ENCODE measurements at regions not wholly inside any gene's neighbourhood (a gene's known extent, or its start where the extent isn't known, plus 50 kb on each side); places are given as distances from the start of the nearest gene placed in this dataset.

GRCh38 chr14:83779266-83779665 lies 1750.7 kb upstream of the FLRT2 start:
- Mint-ChIP-seq H3K9me3 (peaks cover 9 to 23% (median 23%) of the 10 kb centered on the region in 3 donors), H3K36me3 (no peaks in the 10 kb centered on the region), H3K4me3 (no peak overlapping the region), H3K27ac (no peak overlapping the region), H3K27me3 (no peaks in the 10 kb centered on the region), H3K4me1 (no peaks in the 10 kb centered on the region)
- ChIA-PET CTCF (no interaction called here), POLR2A (no interaction called here)
- H3K4me3 ChIP-seq (ENCODE audit: control insufficient read depth in 1 of 2, extremely low read depth in 1 of 2, low read length in 1 of 2) = no peak overlapping the region
- H3K27ac ChIP-seq (ENCODE audit: low read length) = no peak overlapping the region
- no peak for DNase-seq
- H3K4me1 ChIP-seq (ENCODE audit: control insufficient read depth in 1 of 2, extremely low read depth in 1 of 2, insufficient read depth in 2 of 2, low read length in 2 of 2) = no peaks in the 10 kb centered on the region
- H3K9me3 ChIP-seq = no peaks in the 10 kb centered on the region
- WGBS (ENCODE audit: insufficient coverage) = 82% methylated on average over 1 of the region's 2 CpGs
- no peak for ATAC-seq (replicated peaks in 1 of 4)
- no peaks in the 10 kb centered on the region for H3K27me3 ChIP-seq (replicated peaks in 1 of 2; ENCODE audit: control insufficient read depth in 2 of 2, extremely low read depth in 1 of 2, insufficient read depth in 2 of 2, low read length in 1 of 2)
- H3K36me3 ChIP-seq (ENCODE audit: control insufficient read depth in 2 of 2, extremely low read depth in 1 of 2, insufficient read depth in 1 of 2, low read length in 1 of 2) = no peaks in the 10 kb centered on the region

- WGBS (ENCODE audit: insufficient coverage) = no CpG with 5 or more reads among the region's 3 CpGs
- ATAC-seq (replicated peaks in 1 of 4) (no peak), DNase-seq (no peak)
- Histone ChIP-seq H3K36me3 (ENCODE audit: control insufficient read depth in 2 of 2, extremely low read depth in 1 of 2, insufficient read depth in 1 of 2, low read length in 1 of 2) (no peaks in the 10 kb centered on the region), H3K27ac (ENCODE audit: low read length) (no peak overlapping the region), H3K4me1 (ENCODE audit: control insufficient read depth in 1 of 2, extremely low read depth in 1 of 2, insufficient read depth in 2 of 2, low read length in 2 of 2) (no peaks in the 10 kb centered on the region), H3K4me3 (ENCODE audit: control insufficient read depth in 1 of 2, extremely low read depth in 1 of 2, low read length in 1 of 2) (no peak overlapping the region), H3K27me3 (replicated peaks in 1 of 2; ENCODE audit: control insufficient read depth in 2 of 2, extremely low read depth in 1 of 2, insufficient read depth in 2 of 2, low read length in 1 of 2) (no peaks in the 10 kb centered on the region), H3K9me3 (no peaks in the 10 kb centered on the region)
- H3K4me3 Mint-ChIP-seq = no peak overlapping the region
- CTCF ChIA-PET = no interaction called here
- H3K36me3 Mint-ChIP-seq = no peaks in the 10 kb centered on the region
- peaks cover 8 to 22% (median 22%) of the 10 kb centered on the region in 3 donors for H3K9me3 Mint-ChIP-seq
- no peak overlapping the region for H3K27ac Mint-ChIP-seq
- no peaks in the 10 kb centered on the region for H3K4me1 Mint-ChIP-seq
- no peaks in the 10 kb centered on the region for H3K27me3 Mint-ChIP-seq
- POLR2A ChIA-PET = no interaction called here
Measured at GRCh38 chr14:83780321-83780720, 1749.6 kb upstream of the FLRT2 start.

- no peaks in the 10 kb centered on the region for H3K4me1 ChIP-seq (ENCODE audit: control insufficient read depth in 1 of 2, extremely low read depth in 1 of 2, insufficient read depth in 2 of 2, low read length in 2 of 2)
- no peaks in the 10 kb centered on the region for H3K27me3 ChIP-seq (replicated peaks in 1 of 2; ENCODE audit: control insufficient read depth in 2 of 2, extremely low read depth in 1 of 2, insufficient read depth in 2 of 2, low read length in 1 of 2)
- no peaks in the 10 kb centered on the region for H3K4me1 Mint-ChIP-seq
- ChIA-PET CTCF (no interaction called here), POLR2A (no interaction called here)
- no peak overlapping the region for H3K4me3 ChIP-seq (ENCODE audit: control insufficient read depth in 1 of 2, extremely low read depth in 1 of 2, low read length in 1 of 2)
- H3K9me3 Mint-ChIP-seq = peaks cover 8 to 16% (median 12%) of the 10 kb centered on the region in 3 donors
- no peak for ATAC-seq (replicated peaks in 1 of 4)
- H3K27ac Mint-ChIP-seq = no peak overlapping the region
- H3K36me3 ChIP-seq (ENCODE audit: control insufficient read depth in 2 of 2, extremely low read depth in 1 of 2, insufficient read depth in 1 of 2, low read length in 1 of 2) = no peaks in the 10 kb centered on the region
- 100% methylated on average over 1 of the region's 2 CpGs for WGBS (ENCODE audit: insufficient coverage)
- H3K4me3 Mint-ChIP-seq = no peak overlapping the region
- no peaks in the 10 kb centered on the region for H3K36me3 Mint-ChIP-seq
- no peak overlapping the region for H3K27ac ChIP-seq (ENCODE audit: low read length)
- no peaks in the 10 kb centered on the region for H3K27me3 Mint-ChIP-seq
- no peak for DNase-seq
- peaks cover 2% of the 10 kb centered on the region for H3K9me3 ChIP-seq
Measured at GRCh38 chr14:83798421-83798820, 1731.5 kb upstream of the FLRT2 start.

- ChIA-PET POLR2A (no interaction called here), CTCF (no interaction called here)
- H3K36me3 ChIP-seq (ENCODE audit: control insufficient read depth in 2 of 2, extremely low read depth in 1 of 2, insufficient read depth in 1 of 2, low read length in 1 of 2) = no peaks in the 10 kb centered on the region
- peaks cover 8 to 18% (median 9%) of the 10 kb centered on the region in 3 donors for H3K9me3 Mint-ChIP-seq
- no peak for ATAC-seq (replicated peaks in 1 of 4)
- no peaks in the 10 kb centered on the region for H3K4me1 Mint-ChIP-seq
- no peak overlapping the region for H3K4me3 Mint-ChIP-seq
- H3K4me1 ChIP-seq (ENCODE audit: control insufficient read depth in 1 of 2, extremely low read depth in 1 of 2, insufficient read depth in 2 of 2, low read length in 2 of 2) = no peaks in the 10 kb centered on the region
- no peak overlapping the region for H3K27ac ChIP-seq (ENCODE audit: low read length)
- no peaks in the 10 kb centered on the region for H3K27me3 Mint-ChIP-seq
- no peak for DNase-seq
- H3K4me3 ChIP-seq (ENCODE audit: control insufficient read depth in 1 of 2, extremely low read depth in 1 of 2, low read length in 1 of 2) = no peak overlapping the region
- no peak overlapping the region for H3K27ac Mint-ChIP-seq
- peaks cover 2% of the 10 kb centered on the region for H3K9me3 ChIP-seq
- H3K36me3 Mint-ChIP-seq = no peaks in the 10 kb centered on the region
- no peaks in the 10 kb centered on the region for H3K27me3 ChIP-seq (replicated peaks in 1 of 2; ENCODE audit: control insufficient read depth in 2 of 2, extremely low read depth in 1 of 2, insufficient read depth in 2 of 2, low read length in 1 of 2)
Measured at GRCh38 chr14:83799233-83799632, 1730.7 kb upstream of the FLRT2 start.

- peaks cover 4 to 20% (median 16%) of the 10 kb centered on the region in 3 donors for H3K9me3 Mint-ChIP-seq
- POLR2A ChIA-PET = no interaction called here
Measured at GRCh38 chr14:83814896-83815295, 1715.0 kb upstream of the FLRT2 start.

GRCh38 chr14:83816761-83817160 lies 1713.2 kb upstream of the FLRT2 start:
- no peaks in the 10 kb centered on the region for H3K36me3 ChIP-seq (ENCODE audit: control insufficient read depth in 2 of 2, extremely low read depth in 1 of 2, insufficient read depth in 1 of 2, low read length in 1 of 2)
- ChIA-PET CTCF (no interaction called here), POLR2A (no interaction called here)
- no peak for ATAC-seq (replicated peaks in 1 of 4)
- no peaks in the 10 kb centered on the region for H3K4me1 ChIP-seq (ENCODE audit: control insufficient read depth in 1 of 2, extremely low read depth in 1 of 2, insufficient read depth in 2 of 2, low read length in 2 of 2)
- H3K4me3 ChIP-seq (ENCODE audit: control insufficient read depth in 1 of 2, extremely low read depth in 1 of 2, low read length in 1 of 2) = no peak overlapping the region
- H3K36me3 Mint-ChIP-seq = no peaks in the 10 kb centered on the region
- no peaks in the 10 kb centered on the region for H3K9me3 ChIP-seq
- H3K4me1 Mint-ChIP-seq = no peaks in the 10 kb centered on the region
- H3K27ac Mint-ChIP-seq = no peak overlapping the region
- no peaks in the 10 kb centered on the region for H3K27me3 Mint-ChIP-seq
- H3K4me3 Mint-ChIP-seq = no peak overlapping the region
- no peaks in the 10 kb centered on the region for H3K27me3 ChIP-seq (replicated peaks in 1 of 2; ENCODE audit: control insufficient read depth in 2 of 2, extremely low read depth in 1 of 2, insufficient read depth in 2 of 2, low read length in 1 of 2)
- WGBS (ENCODE audit: insufficient coverage) = no CpG with 5 or more reads among the region's 6 CpGs
- no peak overlapping the region for H3K27ac ChIP-seq (ENCODE audit: low read length)
- H3K9me3 Mint-ChIP-seq = peaks cover 0 to 12% (median 8%) of the 10 kb centered on the region in 3 donors
- DNase-seq = no peak

More at GRCh38 chr14:83814896-83815295, 1715.0 kb upstream of the FLRT2 start:
- H3K4me3 Mint-ChIP-seq = no peak overlapping the region
- no peaks in the 10 kb centered on the region for H3K9me3 ChIP-seq
- no peaks in the 10 kb centered on the region for H3K27me3 Mint-ChIP-seq
- CTCF ChIA-PET = no interaction called here
- no peak overlapping the region for H3K4me3 ChIP-seq (ENCODE audit: control insufficient read depth in 1 of 2, extremely low read depth in 1 of 2, low read length in 1 of 2)
- WGBS (ENCODE audit: insufficient coverage) = no CpG with 5 or more reads among the region's 1 CpG
- H3K36me3 ChIP-seq (ENCODE audit: control insufficient read depth in 2 of 2, extremely low read depth in 1 of 2, insufficient read depth in 1 of 2, low read length in 1 of 2) = no peaks in the 10 kb centered on the region
- no peaks in the 10 kb centered on the region for H3K36me3 Mint-ChIP-seq
- no peaks in the 10 kb centered on the region for H3K27me3 ChIP-seq (replicated peaks in 1 of 2; ENCODE audit: control insufficient read depth in 2 of 2, extremely low read depth in 1 of 2, insufficient read depth in 2 of 2, low read length in 1 of 2)
- DNase-seq = no peak
- H3K4me1 Mint-ChIP-seq = no peaks in the 10 kb centered on the region
- no peak overlapping the region for H3K27ac Mint-ChIP-seq
- no peaks in the 10 kb centered on the region for H3K4me1 ChIP-seq (ENCODE audit: control insufficient read depth in 1 of 2, extremely low read depth in 1 of 2, insufficient read depth in 2 of 2, low read length in 2 of 2)
- no peak overlapping the region for H3K27ac ChIP-seq (ENCODE audit: low read length)
- no peak for ATAC-seq (replicated peaks in 1 of 4)

GRCh38 chr14:83825843-83826242 lies 1704.1 kb upstream of the FLRT2 start:
- POLR2A ChIA-PET = no interaction called here
- Mint-ChIP-seq H3K27me3 (no peaks in the 10 kb centered on the region), H3K27ac (no peak overlapping the region), H3K9me3 (peaks cover 9 to 34% (median 11%) of the 10 kb centered on the region in 3 donors), H3K36me3 (no peaks in the 10 kb centered on the region), H3K4me1 (no peaks in the 10 kb centered on the region), H3K4me3 (no peak overlapping the region)
- WGBS (ENCODE audit: insufficient coverage) = no CpG with 5 or more reads among the region's 3 CpGs
- Histone ChIP-seq H3K36me3 (ENCODE audit: control insufficient read depth in 2 of 2, extremely low read depth in 1 of 2, insufficient read depth in 1 of 2, low read length in 1 of 2) (no peaks in the 10 kb centered on the region), H3K27me3 (replicated peaks in 1 of 2; ENCODE audit: control insufficient read depth in 2 of 2, extremely low read depth in 1 of 2, insufficient read depth in 2 of 2, low read length in 1 of 2) (no peaks in the 10 kb centered on the region), H3K4me3 (ENCODE audit: control insufficient read depth in 1 of 2, extremely low read depth in 1 of 2, low read length in 1 of 2) (no peak overlapping the region), H3K9me3 (no peaks in the 10 kb centered on the region), H3K4me1 (ENCODE audit: control insufficient read depth in 1 of 2, extremely low read depth in 1 of 2, insufficient read depth in 2 of 2, low read length in 2 of 2) (no peaks in the 10 kb centered on the region), H3K27ac (ENCODE audit: low read length) (no peak overlapping the region)
- CTCF ChIA-PET = no interaction called here
- ATAC-seq (replicated peaks in 1 of 4) = no peak
- no peak for DNase-seq
